Testis (tissue), 2 donors: ENCODE measurements at regions not wholly inside any gene's neighbourhood (a gene's known extent, or its start where the extent isn't known, plus 50 kb on each side); places are given as distances from the start of the nearest gene placed in this dataset.

Experiments
- CTCF ChIP-seq, 3 experiments: fragments of 450-650 bp in 2 of 3; fragments of 200-600 bp in 1 of 3; sonication (generic) in 1 of 3; IDR thresholded peaks; one replicate each; pipeline ENCODE4 v1.5.1; 2016 to 2019; ENCODE audit warnings: antibody characterized with exemption in 3 of 3, mild to moderate bottlenecking in 2 of 3, moderate library complexity in 1 of 3
- POLR2A ChIP-seq: fragments of 450-650 bp; IDR thresholded peaks from one replicate; pipeline ENCODE4 v1.6.1; 2017; ENCODE audit warnings: antibody characterized with exemption, mild to moderate bottlenecking, moderate library complexity

- TF ChIP-seq CTCF (IDR thresholded peaks at IDR 0.05) (no peak), POLR2A (no peak)
Measured at GRCh38 chr12:66060163-66060907, 70.2 kb downstream of the LLPH start.
